NB4 (cell line): ENCODE measurements at regions not wholly inside any gene's neighbourhood (a gene's known extent, or its start where the extent isn't known, plus 50 kb on each side); places are given as distances from the start of the nearest gene placed in this dataset.

Experiments
- CTCF ChIP-seq: IDR thresholded peaks from one replicate; pipeline ENCODE4 v1.5.1; 2012; ENCODE audit warnings: low read depth, low read length
- MAX ChIP-seq: IDR thresholded peaks from 2 replicates; pipeline ENCODE4 v1.6.1; 2011; ENCODE audit warnings: low read depth, low read length
- MYC ChIP-seq: IDR thresholded peaks from 2 replicates; pipeline ENCODE4 v1.6.1; 2011; ENCODE audit warnings: low read depth, low read length
- POLR2A ChIP-seq: IDR thresholded peaks from 2 replicates; pipeline ENCODE4 v1.6.1; 2011; ENCODE audit warnings: mild to moderate bottlenecking; ENCODE audit not compliant: insufficient read length; ENCODE audit errors: extremely low read depth

GRCh38 chr4:15332377-15332776 is 95.5 kb upstream of the C1QTNF7 start:
- TF ChIP-seq CTCF (no peak), POLR2A (no peak), MAX (no peak), MYC (no peak)
